Mesenchymal stem cell (in vitro differentiated cells and primary cell): ENCODE measurements at regions not wholly inside any gene's neighbourhood (a gene's known extent, or its start where the extent isn't known, plus 50 kb on each side); places are given as distances from the start of the nearest gene placed in this dataset.

Experiments used
- DNase-seq: peaks from one replicate; pipeline ENCODE4 v3.0.0-alpha.2; 2013
- H2AFZ ChIP-seq: one replicate; pipeline ENCODE4 v1.6.1; 2013; ENCODE audit warnings: low read depth, mild to moderate bottlenecking, control low read depth, inconsistent platforms, low read length, moderate library complexity
- H2AK5ac ChIP-seq: 2 replicates; pipeline ENCODE4 v1.6.1; 2013; ENCODE audit warnings: low read length, moderate library complexity, mild to moderate bottlenecking, inconsistent platforms; ENCODE audit not compliant: severe bottlenecking
- H2BK120ac ChIP-seq: one replicate; pipeline ENCODE4 v1.6.1; 2013; ENCODE audit warnings: low read depth, mild to moderate bottlenecking, inconsistent platforms, low read length, moderate library complexity
- H2BK12ac ChIP-seq, 2 experiments: one replicate each; pipeline ENCODE4 v1.6.1; 2013; ENCODE audit warnings: inconsistent platforms in 2 of 2, low read length in 2 of 2, mild to moderate bottlenecking in 2 of 2, moderate library complexity in 2 of 2, control low read depth in 1 of 2
- H2BK15ac ChIP-seq: one replicate; pipeline ENCODE4 v1.6.1; 2013; ENCODE audit warnings: mild to moderate bottlenecking, low read depth, inconsistent platforms; ENCODE audit not compliant: poor library complexity, severe bottlenecking
- H2BK5ac ChIP-seq: 2 replicates; pipeline ENCODE4 v1.6.1; 2013; ENCODE audit warnings: low read depth, mild to moderate bottlenecking, low read length, control low read depth, inconsistent platforms; ENCODE audit not compliant: poor library complexity, severe bottlenecking
- H3K14ac ChIP-seq, 2 experiments: one replicate each; pipeline ENCODE4 v1.6.1; 2013; ENCODE audit warnings: inconsistent platforms in 2 of 2, low read length in 2 of 2, control low read depth in 1 of 2, mild to moderate bottlenecking in 1 of 2, moderate library complexity in 1 of 2
- H3K18ac ChIP-seq, 2 experiments: one replicate each; pipeline ENCODE4 v1.6.1; 2013; ENCODE audit warnings: inconsistent platforms in 2 of 2, low read length in 2 of 2, control low read depth in 1 of 2, low read depth in 1 of 2, mild to moderate bottlenecking in 1 of 2
- H3K23ac ChIP-seq, 2 experiments: one replicate each; pipeline ENCODE4 v1.6.1; 2013; ENCODE audit warnings: inconsistent platforms in 2 of 2, low read length in 2 of 2, mild to moderate bottlenecking in 2 of 2, moderate library complexity in 2 of 2, control low read depth in 1 of 2
- H3K27ac ChIP-seq: 2 replicates; pipeline ENCODE4 v1.5.1; 2013; ENCODE audit warnings: mild to moderate bottlenecking, moderate library complexity, low read length, control low read depth, inconsistent platforms; ENCODE audit not compliant: poor library complexity, severe bottlenecking
- H3K27me3 ChIP-seq, 2 experiments: 2 replicates each; pipeline versions ENCODE4 v1.6.1 to v1.7.0; 2013; ENCODE audit warnings: low read length in 2 of 2, mild to moderate bottlenecking in 2 of 2, moderate library complexity in 2 of 2, control low read depth in 1 of 2, inconsistent platforms in 1 of 2; ENCODE audit not compliant: control insufficient read depth in 1 of 2, insufficient read depth in 1 of 2
- H3K36me3 ChIP-seq, 2 experiments: 2 replicates each; pipeline versions ENCODE4 v1.6.1 to v1.7.0; 2013; ENCODE audit warnings: low read length in 2 of 2, control low read depth in 1 of 2, inconsistent platforms in 1 of 2, low read depth in 1 of 2, mild to moderate bottlenecking in 1 of 2; ENCODE audit not compliant: insufficient read depth in 2 of 2, control insufficient read depth in 1 of 2
- H3K4ac ChIP-seq, 2 experiments: one replicate each; pipeline ENCODE4 v1.6.1; 2013; ENCODE audit warnings: inconsistent platforms in 2 of 2, low read length in 2 of 2, mild to moderate bottlenecking in 2 of 2, moderate library complexity in 2 of 2, control low read depth in 1 of 2, low read depth in 1 of 2
- H3K4me1 ChIP-seq: 2 replicates; pipeline ENCODE4 v1.6.1; 2013; ENCODE audit warnings: low read depth, low read length, control low read depth; ENCODE audit not compliant: control insufficient read depth, insufficient read depth
- H3K4me2 ChIP-seq: 2 replicates; pipeline ENCODE4 v1.6.1; 2013; ENCODE audit warnings: low read length, mild to moderate bottlenecking, inconsistent platforms; ENCODE audit not compliant: poor library complexity, severe bottlenecking
- H3K4me3 ChIP-seq, 2 experiments: 2 replicates each; pipeline versions ENCODE4 v1.5.1 to v1.7.0; 2013; ENCODE audit warnings: low read length in 2 of 2, mild to moderate bottlenecking in 2 of 2, control low read depth in 1 of 2, low read depth in 1 of 2; ENCODE audit not compliant: insufficient read depth in 1 of 2
- H3K79me1 ChIP-seq: replicated peaks from 2 replicates; pipeline ENCODE4 v1.6.1; 2013; ENCODE audit warnings: mild to moderate bottlenecking, control low read depth, low read length, inconsistent platforms; ENCODE audit not compliant: poor library complexity, severe bottlenecking
- H3K9ac ChIP-seq: 2 replicates; pipeline ENCODE4 v1.7.0; 2013; ENCODE audit warnings: mild to moderate bottlenecking, low read length, moderate library complexity
- H3K9me3 ChIP-seq: 2 replicates; pipeline ENCODE4 v1.7.0; 2013; ENCODE audit warnings: mild to moderate bottlenecking, low read length; ENCODE audit not compliant: control insufficient read depth
- H4K8ac ChIP-seq: one replicate; pipeline ENCODE4 v1.6.1; 2013; ENCODE audit warnings: inconsistent platforms, mild to moderate bottlenecking, low read length, moderate library complexity
- H4K91ac ChIP-seq: one replicate; pipeline ENCODE4 v1.6.1; 2013; ENCODE audit warnings: mild to moderate bottlenecking, low read length, inconsistent platforms
- WGBS: methylation state at CpG from one replicate; pipeline ENCODE4 v1.1.7; 2013; ENCODE audit warnings: mixed read lengths; 5-methylcytosine and 5-hydroxymethylcytosine counted together

DNA sequence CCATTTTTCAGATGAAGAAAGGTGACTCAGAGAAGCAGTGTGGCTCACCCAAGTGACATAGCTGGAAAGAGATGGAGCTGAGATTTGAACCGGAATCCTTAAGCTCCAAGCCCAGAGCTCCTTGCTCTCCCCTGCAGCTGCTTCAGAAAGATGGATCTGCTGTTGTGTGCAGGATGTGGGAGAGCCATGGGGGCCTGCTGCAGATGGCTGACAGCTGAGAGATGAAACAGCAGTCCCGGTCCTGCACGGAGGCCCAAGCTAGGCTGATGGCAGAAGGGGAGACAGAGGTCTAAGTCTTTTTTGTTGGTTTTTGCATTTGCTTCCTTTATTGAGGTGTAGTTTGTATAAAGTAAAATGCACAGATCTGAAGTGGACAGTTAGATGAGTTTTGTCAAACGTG lies 69.8 kb upstream of the FOXP4 start:
- H3K18ac ChIP-seq, result no peak overlapping the region
- no peak overlapping the region for H2BK5ac ChIP-seq

DNA sequence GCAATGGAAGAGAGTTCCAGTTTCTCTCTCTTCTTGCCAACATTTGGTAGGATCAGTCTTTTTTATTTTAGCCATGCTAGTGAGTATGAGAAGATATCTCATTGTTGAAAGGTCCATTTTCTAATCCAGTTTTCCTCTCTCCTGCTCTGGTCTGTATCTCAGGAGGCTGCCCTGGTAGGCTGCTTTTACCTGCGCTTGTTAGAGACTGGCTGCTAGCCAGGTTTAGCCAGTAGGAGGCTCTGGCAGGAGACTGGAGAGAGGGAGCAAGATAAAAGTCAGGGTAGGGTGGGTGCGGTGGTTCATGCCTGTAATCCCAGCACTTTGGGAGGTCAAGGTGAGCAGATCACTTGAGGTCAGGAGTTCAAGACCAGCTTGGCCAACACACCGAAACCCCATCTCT lies 68.6 kb upstream of the FOXP4 start:
- H2AK5ac ChIP-seq, result no peak overlapping the region
- no peaks in the 10 kb centered on the region for H3K4me1 ChIP-seq
- no peak overlapping the region for H3K14ac ChIP-seq
- no peak overlapping the region for H3K4me3 ChIP-seq
- no peak overlapping the region for H2BK120ac ChIP-seq
- H3K9ac ChIP-seq, result no peak overlapping the region
- no peak overlapping the region for H2BK5ac ChIP-seq
- H3K4ac ChIP-seq, result no peak overlapping the region
- no peak overlapping the region for H2BK15ac ChIP-seq
- no peaks in the 10 kb centered on the region for H3K9me3 ChIP-seq
- H3K79me1 ChIP-seq, result no peaks in the 10 kb centered on the region
- WGBS, result 56% methylated on average over 1 of the region's 3 CpGs
- H4K91ac ChIP-seq, result no peak overlapping the region
- no peak overlapping the region for H3K4me2 ChIP-seq
- peaks cover 30 to 54% of the 10 kb centered on the region in 2 experiments for H3K27me3 ChIP-seq
- no peak overlapping the region for H3K23ac ChIP-seq
- H3K27ac ChIP-seq, result no peak overlapping the region
- H2BK12ac ChIP-seq, result no peak overlapping the region
- no peak overlapping the region for H4K8ac ChIP-seq
- no peak overlapping the region for H3K18ac ChIP-seq
- DNase-seq, result no peak
- no peaks in the 10 kb centered on the region for H3K36me3 ChIP-seq
- no peak overlapping the region for H2AFZ ChIP-seq

More for the DNA sequence above, 69.8 kb upstream of the FOXP4 start:
- no peak overlapping the region for H3K4me2 ChIP-seq
- H3K36me3 ChIP-seq, result no peaks in the 10 kb centered on the region
- no peak overlapping the region for H3K4ac ChIP-seq
- H3K9ac ChIP-seq, result no peak overlapping the region
- no peak for DNase-seq
- no peak overlapping the region for H3K4me3 ChIP-seq
- no peak overlapping the region for H2BK15ac ChIP-seq
- no peak overlapping the region for H4K8ac ChIP-seq
- no peak overlapping the region for H3K14ac ChIP-seq
- peaks cover 30 to 66% of the 10 kb centered on the region in 2 experiments for H3K27me3 ChIP-seq
- no peaks in the 10 kb centered on the region for H3K4me1 ChIP-seq
- H4K91ac ChIP-seq, result no peak overlapping the region
- H3K79me1 ChIP-seq, result no peaks in the 10 kb centered on the region
- H3K9me3 ChIP-seq, result no peaks in the 10 kb centered on the region
- 49% methylated on average over 4 of the region's 4 CpGs for WGBS
- no peak overlapping the region for H3K27ac ChIP-seq
- no peak overlapping the region for H3K23ac ChIP-seq
- H2BK120ac ChIP-seq, result no peak overlapping the region
- no peak overlapping the region for H2AFZ ChIP-seq
- no peak overlapping the region for H2AK5ac ChIP-seq
- no peak overlapping the region for H2BK12ac ChIP-seq

DNA sequence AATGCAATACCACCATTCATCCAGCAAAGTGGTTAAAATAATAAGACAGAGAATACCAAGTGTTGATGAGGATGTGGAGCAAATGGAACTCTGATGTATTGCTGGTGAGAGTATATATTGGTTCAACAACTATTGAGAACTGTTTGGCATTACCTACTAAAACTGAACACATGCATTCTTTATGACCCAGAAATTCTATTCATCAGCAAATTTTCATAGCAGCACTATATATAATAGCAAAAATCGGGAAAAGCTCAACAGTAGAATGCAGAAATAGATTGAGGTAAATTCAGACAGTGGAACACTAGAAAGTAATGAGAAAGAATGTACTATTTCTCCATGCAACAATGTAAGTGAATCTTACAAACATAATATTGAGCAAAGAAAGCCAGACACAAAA lies 62.2 kb upstream of the FOXP4 start:
- no peak for DNase-seq
- H2BK12ac ChIP-seq, result no peak overlapping the region
- no peak overlapping the region for H3K18ac ChIP-seq
- H2BK5ac ChIP-seq, result no peak overlapping the region
- H3K4ac ChIP-seq, result no peak overlapping the region
- no peak overlapping the region for H3K4me2 ChIP-seq
- no peak overlapping the region for H2BK120ac ChIP-seq
- H2BK15ac ChIP-seq, result no peak overlapping the region
- no peak overlapping the region for H2AK5ac ChIP-seq
- H4K8ac ChIP-seq, result no peak overlapping the region
- peaks cover 0 to 18% of the 10 kb centered on the region in 2 experiments for H3K27me3 ChIP-seq
- H3K4me1 ChIP-seq, result peaks cover 13% of the 10 kb centered on the region
- no peaks in the 10 kb centered on the region for H3K36me3 ChIP-seq
- no peak overlapping the region for H3K9ac ChIP-seq
- no peak overlapping the region for H2AFZ ChIP-seq
- H3K9me3 ChIP-seq, result no peaks in the 10 kb centered on the region
- no peaks in the 10 kb centered on the region for H3K79me1 ChIP-seq
- H3K27ac ChIP-seq, result no peak overlapping the region
- no CpG with 5 or more reads among the region's 1 CpG for WGBS
- no peak overlapping the region for H3K23ac ChIP-seq
- H3K4me3 ChIP-seq, result no peak overlapping the region
- no peak overlapping the region for H4K91ac ChIP-seq
- H3K14ac ChIP-seq, result no peak overlapping the region

DNA sequence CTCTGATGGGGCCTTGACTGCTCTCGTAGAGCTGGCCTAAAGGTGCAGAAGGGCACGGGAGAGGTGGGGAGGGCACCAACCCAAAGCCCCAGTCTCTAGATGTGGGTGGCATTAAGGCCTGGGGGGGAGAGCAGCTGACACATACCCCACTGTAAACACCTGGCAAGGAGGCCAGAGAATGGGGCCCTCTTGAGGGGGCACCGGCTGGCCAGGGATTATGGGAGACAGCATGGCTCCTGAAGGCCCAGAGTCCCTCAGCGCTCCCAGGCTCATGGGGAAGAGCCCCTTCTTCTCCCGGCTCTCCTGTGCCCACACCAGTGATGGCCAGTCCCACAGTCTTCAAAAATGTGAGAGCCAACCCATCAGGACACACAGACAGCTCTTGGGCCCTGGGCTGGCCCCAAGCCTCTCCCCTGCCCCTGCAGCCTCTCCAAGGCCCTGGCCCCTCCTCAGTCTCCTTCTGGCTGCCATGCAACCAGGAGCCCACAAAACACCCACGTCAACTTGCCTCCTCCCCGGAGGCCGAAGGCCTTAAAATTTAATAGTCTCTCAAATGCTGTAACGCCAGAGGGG lies 58.2 kb upstream of the FOXP4 start:
- DNase-seq, result no peak
- Histone ChIP-seq H2BK120ac (no peak overlapping the region), H3K27me3 (peaks cover 16 to 25% of the 10 kb centered on the region in 2 experiments), H3K27ac (no peak overlapping the region), H4K8ac (no peak overlapping the region), H2AK5ac (peak overlapping the region; percentile 68), H3K4me2 (no peak overlapping the region), H3K79me1 (no peaks in the 10 kb centered on the region), H2AFZ (no peak overlapping the region), H2BK5ac (no peak overlapping the region), H4K91ac (no peak overlapping the region), H3K14ac (no peak overlapping the region), H3K4me1 (peaks cover 24% of the 10 kb centered on the region), H3K9me3 (no peaks in the 10 kb centered on the region), H2BK15ac (no peak overlapping the region), H3K18ac (peak overlapping the region; percentile 18 to 48), H3K36me3 (no peaks in the 10 kb centered on the region), H3K4me3 (no peak overlapping the region), H2BK12ac (peak overlapping the region in 1 of 2 experiments; percentile 45), H3K23ac (no peak overlapping the region), H3K9ac (no peak overlapping the region), H3K4ac (no peak overlapping the region)
- WGBS, result 69% methylated on average over 6 of the region's 9 CpGs
